NCI-H774 (cell line): ENCODE measurements at regions not wholly inside any gene's neighbourhood (a gene's known extent, or its start where the extent isn't known, plus 50 kb on each side); places are given as distances from the start of the nearest gene placed in this dataset.
"Not testable (repeated sequence)": the region's sequence is repeated elsewhere in the genome, so short reads cannot be mapped to it uniquely, and the experiment has no call there.

Experiments used
- DNase-seq: peaks from one replicate; lab custom pipeline; 2025; lab: John Stamatoyannopoulos, UW

- DNase-seq, result no peak
These were observed 437.6 kb upstream of the KLF12 start for GRCh38 chr13:74571811-74572210.

GRCh38 chr13:74570834-74571233, 436.6 kb upstream of the KLF12 start:
- no peak for DNase-seq

DNA sequence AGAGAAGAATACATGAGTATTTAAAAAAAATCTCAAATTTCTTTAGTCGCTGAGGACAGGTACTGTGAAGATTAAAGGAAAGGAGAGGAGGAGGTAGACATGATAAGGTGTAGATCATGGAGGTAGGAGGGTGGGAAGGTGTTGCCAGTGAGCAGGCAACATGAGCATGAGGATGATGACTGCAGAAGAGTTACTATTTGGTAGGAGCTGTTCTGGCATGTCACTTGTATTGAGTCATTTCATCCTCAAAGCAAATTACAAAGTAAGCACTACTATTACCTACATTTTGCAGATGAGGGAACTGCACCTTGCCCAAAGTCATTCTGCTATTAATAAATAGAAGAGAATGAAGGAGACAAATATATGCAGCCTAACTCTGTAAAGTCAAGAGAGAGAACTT, 435.8 kb upstream of the KLF12 start:
- no peak for DNase-seq

DNA sequence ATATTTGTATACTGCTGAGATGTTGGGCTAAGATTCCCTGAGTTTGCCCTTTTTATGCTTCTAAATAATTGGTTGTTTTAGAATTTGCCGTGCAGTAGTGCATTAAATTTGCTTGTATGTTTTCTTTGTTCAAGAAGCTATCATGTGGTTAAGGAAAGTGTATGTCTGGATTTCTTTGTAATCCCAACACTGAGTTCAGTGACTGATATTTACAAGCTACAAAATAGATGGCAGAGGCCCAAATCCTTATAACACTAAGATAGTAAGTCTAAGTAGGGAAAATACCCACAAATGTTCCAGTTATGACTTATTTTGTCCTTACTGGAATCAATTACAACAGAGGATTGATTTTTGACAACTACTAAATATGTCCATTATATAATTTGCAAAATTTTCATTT, 435.0 kb upstream of the KLF12 start:
- no peak for DNase-seq

GRCh38 chr13:74567485-74567884, 433.3 kb upstream of the KLF12 start:
- no peak for DNase-seq

GRCh38 chr13:74562381-74562780, 428.2 kb upstream of the KLF12 start:
- DNase-seq, result no peak

GRCh38 chr13:74561155-74561554, 427.0 kb upstream of the KLF12 start:
- no peak for DNase-seq

DNA sequence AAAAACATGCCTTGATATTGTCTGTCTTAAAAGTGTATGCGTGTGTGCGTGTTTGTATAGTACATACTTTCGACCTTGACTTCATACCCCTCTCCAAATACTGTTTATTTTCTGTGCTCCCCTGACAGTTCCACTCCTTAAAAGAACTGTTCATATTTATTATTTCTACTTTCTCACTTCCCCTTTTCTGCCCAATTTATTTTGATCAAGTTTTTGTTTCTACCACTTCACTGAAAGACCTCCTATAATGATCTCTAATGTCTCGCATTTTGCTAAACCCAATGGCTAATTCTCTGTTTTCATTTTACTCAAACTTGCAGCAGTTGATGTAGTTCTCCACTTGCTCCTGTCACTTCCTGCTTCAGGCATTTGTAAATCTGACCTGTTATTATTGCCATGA, 426.1 kb upstream of the KLF12 start:
- DNase-seq, result no peak

DNA sequence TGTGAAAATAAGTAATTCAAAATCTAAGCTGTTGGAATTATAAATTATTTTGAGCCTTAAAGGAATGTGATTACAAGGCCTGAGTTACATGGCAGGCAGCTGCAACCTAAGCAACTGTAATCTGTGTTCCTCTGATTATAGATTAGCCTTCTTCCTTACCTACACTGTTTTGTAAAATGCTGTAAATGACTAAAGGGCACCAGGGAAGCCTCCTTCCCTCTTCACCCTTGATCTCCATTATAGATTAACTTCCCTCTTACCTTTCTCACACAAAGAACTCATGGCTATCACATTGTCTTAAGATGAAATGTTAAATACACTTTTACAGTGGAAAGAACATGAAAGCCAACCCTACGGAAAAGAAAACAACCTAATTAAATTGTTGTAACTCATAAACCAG, 423.7 kb upstream of the KLF12 start:
- DNase-seq, result no peak

- no peak for DNase-seq
These were observed 421.6 kb upstream of the KLF12 start for GRCh38 chr13:74555651-74556420.

GRCh38 chr13:74555276-74555625, 421.0 kb upstream of the KLF12 start:
- no peak for DNase-seq

GRCh38 chr13:74554569-74555275, 420.5 kb upstream of the KLF12 start:
- no peak for DNase-seq

GRCh38 chr13:74550039-74550438, 415.8 kb upstream of the KLF12 start:
- DNase-seq, result no peak

DNA sequence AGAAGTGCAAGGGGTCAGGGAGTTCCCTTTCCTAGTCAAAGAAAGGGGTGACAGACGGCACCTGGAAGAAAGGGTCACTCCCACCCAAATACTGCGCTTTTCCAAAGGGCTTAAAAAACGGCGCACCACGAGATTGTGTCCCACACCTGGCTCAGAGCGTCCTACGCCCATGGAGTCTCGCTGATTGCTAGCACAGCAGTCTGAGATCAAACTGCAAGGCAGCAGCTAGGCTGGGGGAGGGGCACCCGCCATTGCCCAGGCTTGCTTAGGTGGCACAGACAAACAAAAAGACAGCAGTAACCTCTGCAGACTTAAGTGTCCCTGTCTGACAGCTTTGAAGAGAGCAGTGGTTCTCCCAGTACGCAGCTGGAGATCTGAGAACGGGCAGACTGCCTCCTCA, 402.4 kb upstream of the KLF12 start:
- not testable (repeated sequence) for DNase-seq

- DNase-seq, result no peak
These were observed 399.0 kb upstream of the KLF12 start for GRCh38 chr13:74533226-74533625.

- DNase-seq, result no peak
These were observed 395.8 kb upstream of the KLF12 start for GRCh38 chr13:74530011-74530410.

DNA sequence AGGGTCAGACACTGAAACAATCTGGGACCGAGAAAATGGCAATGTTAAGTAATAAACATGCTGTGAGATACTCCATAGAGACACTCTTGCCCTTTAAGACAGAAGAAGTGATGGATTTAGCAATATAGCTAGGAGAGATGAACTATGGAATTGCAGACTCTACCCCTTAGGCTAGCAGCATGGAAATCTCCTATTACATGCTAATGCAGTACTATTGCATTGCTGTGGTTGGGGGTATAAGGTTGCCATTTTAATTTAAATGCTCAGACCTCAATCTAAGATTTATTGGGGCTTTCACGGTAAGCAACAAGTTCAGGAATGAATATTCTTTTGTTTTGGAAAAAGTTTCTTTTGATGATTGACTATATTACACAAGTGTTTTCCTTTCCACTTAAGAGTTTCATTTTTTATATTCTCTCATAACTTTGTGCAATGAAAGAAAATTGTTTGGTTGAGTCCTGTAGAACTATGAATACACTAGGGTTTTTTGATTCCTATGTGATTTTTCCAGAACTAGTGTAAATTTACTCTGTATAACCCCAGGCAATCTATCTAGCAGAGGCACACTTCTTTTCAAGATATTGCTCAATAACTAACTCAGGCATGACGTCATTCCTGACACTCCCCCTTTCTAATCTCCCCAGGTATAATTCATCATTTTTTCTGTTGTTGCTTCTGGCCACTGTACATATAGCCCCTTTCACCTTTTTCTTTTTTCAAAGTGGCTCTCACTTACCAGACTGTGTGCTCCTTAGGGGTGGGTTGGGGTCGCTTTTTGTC, 394.7 kb upstream of the KLF12 start:
- DNase-seq, result no peak

DNA sequence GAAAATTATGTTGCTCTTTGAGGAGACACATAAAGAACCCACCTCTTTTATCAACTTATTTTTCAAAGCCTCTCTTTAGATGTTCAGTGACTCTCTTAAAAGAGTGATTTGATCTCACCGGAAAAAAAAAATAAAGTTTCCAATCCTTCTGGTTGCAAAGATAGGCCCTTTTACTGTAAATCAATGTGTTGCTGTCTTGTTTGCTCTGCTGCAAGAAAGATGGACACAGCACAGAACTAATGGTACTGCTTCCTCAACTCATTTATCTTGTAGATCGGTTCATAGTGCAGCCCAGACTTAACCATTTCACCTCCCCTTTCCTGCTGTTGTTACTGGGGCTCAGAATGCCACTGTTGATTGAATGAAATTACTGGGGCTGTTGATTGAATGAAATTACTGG, 388.9 kb upstream of the KLF12 start:
- DNase-seq, result no peak

GRCh38 chr13:74511523-74511922, 377.3 kb upstream of the KLF12 start:
- no peak for DNase-seq

GRCh38 chr13:74487091-74487722, 353.0 kb upstream of the KLF12 start:
- DNase-seq, result no peak

DNA sequence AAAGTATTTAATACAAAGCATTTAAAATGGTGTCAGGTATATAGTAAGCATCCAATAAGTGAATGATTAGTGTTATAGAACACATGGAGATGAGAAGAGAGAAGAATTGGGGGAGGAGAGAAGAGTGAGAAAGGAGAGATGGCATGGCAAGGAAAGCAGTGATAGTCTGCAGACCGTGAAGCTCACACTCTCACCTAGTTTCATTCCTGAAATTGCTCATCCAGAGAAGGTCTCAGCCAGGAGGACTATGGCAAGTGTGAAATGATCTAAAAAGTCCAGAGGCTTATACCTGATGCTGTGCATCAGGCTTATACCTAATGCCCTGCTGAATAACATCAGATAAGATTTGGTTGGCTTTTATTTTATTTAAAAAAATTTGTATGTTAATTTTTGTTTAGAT, 351.6 kb upstream of the KLF12 start:
- no peak for DNase-seq

DNA sequence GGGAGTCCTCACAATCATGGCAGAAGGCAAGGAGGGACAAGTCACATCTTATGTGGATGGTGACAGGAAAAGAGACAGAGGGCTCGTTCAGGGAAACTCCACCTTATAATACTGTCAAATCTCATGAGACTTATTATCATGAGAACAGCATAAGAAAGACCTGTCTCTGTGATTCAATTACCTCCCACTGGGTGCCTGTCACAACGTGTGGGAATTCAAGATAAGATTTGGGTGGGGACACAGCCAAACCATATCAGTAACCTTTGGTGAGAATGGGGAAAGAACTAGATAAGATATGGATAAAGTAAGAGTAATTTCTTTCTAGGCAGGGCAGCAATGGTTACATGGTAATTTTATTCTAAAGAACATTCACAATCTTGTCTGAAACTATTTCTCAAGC, 344.9 kb upstream of the KLF12 start:
- DNase-seq, result no peak

GRCh38 chr13:74476788-74477187, 342.6 kb upstream of the KLF12 start:
- DNase-seq, result no peak
